Erythroblast (primary cell): ENCODE measurements at regions not wholly inside any gene's neighbourhood (a gene's known extent, or its start where the extent isn't known, plus 50 kb on each side); places are given as distances from the start of the nearest gene placed in this dataset.

Source experiments
- GATA1 ChIP-seq: IDR thresholded peaks from 2 replicates; pipeline ENCODE4 v1.6.1; 2011; ENCODE audit warnings: low read depth, mild to moderate bottlenecking, control low read depth, low read length, moderate library complexity
- POLR2A ChIP-seq: IDR thresholded peaks from 2 replicates; pipeline ENCODE4 v1.6.1; 2011; ENCODE audit warnings: mild to moderate bottlenecking, low read length

DNA sequence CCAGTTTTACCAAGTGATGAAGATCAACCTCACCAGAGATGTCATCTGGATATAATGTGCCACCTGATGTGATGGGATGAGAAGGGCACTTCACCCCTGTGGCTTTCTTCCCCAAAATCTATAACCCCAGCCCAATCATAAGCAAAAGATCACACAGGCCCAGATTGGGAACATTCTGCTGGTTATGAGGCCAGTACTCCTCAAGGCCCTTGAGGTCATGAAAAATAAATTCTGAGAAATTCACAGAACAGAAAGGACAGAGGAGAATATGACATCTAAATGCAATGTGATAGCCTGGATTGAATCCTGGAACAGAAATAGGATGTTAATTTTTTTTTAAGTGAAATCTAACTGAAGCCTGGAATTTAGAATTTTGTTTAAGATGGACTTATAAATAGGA, 243.5 kb downstream of the CBLN4 start:
- TF ChIP-seq POLR2A: no peak
- no peak for TF ChIP-seq GATA1
